ENCODE measurements at regions not wholly inside any gene's neighbourhood (a gene's known extent, or its start where the extent isn't known, plus 50 kb on each side); places are given as distances from the start of the nearest gene placed in this dataset.

DNA sequence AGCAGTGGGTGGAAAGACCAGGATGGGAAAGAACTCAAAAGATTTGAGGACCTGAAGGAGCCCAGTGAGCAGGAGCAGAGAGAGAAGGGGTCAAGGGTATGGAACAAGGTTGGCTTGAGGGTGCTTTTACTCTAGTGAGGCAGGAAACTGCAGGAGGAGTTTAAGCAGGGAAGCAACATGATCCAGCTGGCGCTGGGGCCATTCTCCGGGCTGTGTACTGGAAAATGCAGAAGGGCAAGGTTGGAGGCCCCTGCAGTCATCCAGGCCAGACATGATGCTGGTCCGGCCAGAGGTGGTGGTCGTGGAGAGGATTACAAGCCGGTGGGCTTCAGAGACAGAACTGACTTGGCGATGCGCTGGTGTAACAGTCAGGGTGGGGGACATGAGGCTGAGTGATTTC lies 81.8 kb downstream of the LSM3 start:
- H3K4me3 ChIP-seq (ENCODE audit: low read length in 2 of 2) = no peak overlapping the region
- DNase-seq = peak in 1 of 2 donors; percentile 34
- no peaks in the 10 kb centered on the region for H3K36me3 ChIP-seq (ENCODE audit: control insufficient read depth in 1 of 2, insufficient read depth in 2 of 2, low read length in 1 of 2)
- intact Hi-C loops (cut with DNase I) = loop anchor here (2.0 to 5.0 kb wide), 5 partner anchors 58 to 363 kb away; no protein-coding TSS in a partner anchor
- WGBS, 2 donors = 67 to 86% methylated on average over 7 of the region's 7 CpGs
- no peak overlapping the region for H3K27ac ChIP-seq (ENCODE audit: low read depth in 1 of 2, low read length in 2 of 2)
- no peak for ATAC-seq (ENCODE audit: low FRiP score)
- H3K4me1 ChIP-seq (ENCODE audit: control insufficient read depth in 1 of 2, insufficient read depth in 2 of 2, low read length in 2 of 2) = no peaks in the 10 kb centered on the region
- H3K9me3 ChIP-seq (ENCODE audit: control insufficient read depth, low read length) = no peaks in the 10 kb centered on the region
- H3K27me3 ChIP-seq (ENCODE audit: control insufficient read depth in 1 of 2, insufficient read depth in 2 of 2, low read length in 1 of 2) = no peaks in the 10 kb centered on the region

- intact Hi-C loops (cut with DNase I) = loop anchor here (2.0 to 5.0 kb wide), 5 partner anchors 59 to 364 kb away; no protein-coding TSS in a partner anchor
- no peaks in the 10 kb centered on the region for H3K9me3 ChIP-seq (ENCODE audit: control insufficient read depth, low read length)
Observed at GRCh38 chr3:14261229-14261628, 82.6 kb downstream of the LSM3 start.

GRCh38 chr3:14262212-14262611 lies 83.6 kb downstream of the LSM3 start:
- Histone ChIP-seq H3K9me3 (ENCODE audit: control insufficient read depth, low read length) (no peaks in the 10 kb centered on the region), H3K4me3 (ENCODE audit: low read length in 2 of 2) (no peak overlapping the region), H3K36me3 (ENCODE audit: control insufficient read depth in 1 of 2, insufficient read depth in 2 of 2, low read length in 1 of 2) (no peaks in the 10 kb centered on the region), H3K4me1 (ENCODE audit: control insufficient read depth in 1 of 2, insufficient read depth in 2 of 2, low read length in 2 of 2) (no peaks in the 10 kb centered on the region), H3K27ac (ENCODE audit: low read depth in 1 of 2, low read length in 2 of 2) (no peak overlapping the region), H3K27me3 (ENCODE audit: control insufficient read depth in 1 of 2, insufficient read depth in 2 of 2, low read length in 1 of 2) (no peaks in the 10 kb centered on the region)
- WGBS, 2 donors = 96 to 97% methylated on average over 1 of the region's 1 CpG
- no peak for ATAC-seq (ENCODE audit: low FRiP score)
- DNase-seq = no peak
- intact Hi-C loops (cut with DNase I) = loop anchor here (5.0 kb wide), 4 partner anchors 60 to 365 kb away; no protein-coding TSS in a partner anchor

More at GRCh38 chr3:14261229-14261628, 82.6 kb downstream of the LSM3 start:
- H3K27ac ChIP-seq (ENCODE audit: low read depth in 1 of 2, low read length in 2 of 2) = no peak overlapping the region
- ATAC-seq (ENCODE audit: low FRiP score) (peak; percentile 86), DNase-seq (peak; percentile 83 to 94)
- no peaks in the 10 kb centered on the region for H3K36me3 ChIP-seq (ENCODE audit: control insufficient read depth in 1 of 2, insufficient read depth in 2 of 2, low read length in 1 of 2)
- no peak overlapping the region for H3K4me3 ChIP-seq (ENCODE audit: low read length in 2 of 2)
- H3K27me3 ChIP-seq (ENCODE audit: control insufficient read depth in 1 of 2, insufficient read depth in 2 of 2, low read length in 1 of 2) = no peaks in the 10 kb centered on the region
- 15 to 19% methylated on average over 8 of the region's 8 CpGs for WGBS, 2 donors
- no peaks in the 10 kb centered on the region for H3K4me1 ChIP-seq (ENCODE audit: control insufficient read depth in 1 of 2, insufficient read depth in 2 of 2, low read length in 2 of 2)

- Histone ChIP-seq H3K27ac (ENCODE audit: low read depth in 1 of 2, low read length in 2 of 2) (no peak overlapping the region), H3K9me3 (ENCODE audit: control insufficient read depth, low read length) (no peaks in the 10 kb centered on the region), H3K36me3 (ENCODE audit: control insufficient read depth in 1 of 2, insufficient read depth in 2 of 2, low read length in 1 of 2) (no peaks in the 10 kb centered on the region), H3K4me1 (ENCODE audit: control insufficient read depth in 1 of 2, insufficient read depth in 2 of 2, low read length in 2 of 2) (no peaks in the 10 kb centered on the region), H3K27me3 (ENCODE audit: control insufficient read depth in 1 of 2, insufficient read depth in 2 of 2, low read length in 1 of 2) (no peaks in the 10 kb centered on the region), H3K4me3 (ENCODE audit: low read length in 2 of 2) (no peak overlapping the region)
- DNase-seq = peak in 1 of 2 donors; percentile 23
- no peak for ATAC-seq (ENCODE audit: low FRiP score)
- WGBS, 2 donors = 42 to 77% methylated on average over 3 of the region's 3 CpGs
- intact Hi-C loops (cut with DNase I) = loop anchor here (5.0 kb wide), 4 partner anchors 61 to 366 kb away; no protein-coding TSS in a partner anchor
Observed at GRCh38 chr3:14262867-14263266, 84.2 kb downstream of the LSM3 start.

DNA sequence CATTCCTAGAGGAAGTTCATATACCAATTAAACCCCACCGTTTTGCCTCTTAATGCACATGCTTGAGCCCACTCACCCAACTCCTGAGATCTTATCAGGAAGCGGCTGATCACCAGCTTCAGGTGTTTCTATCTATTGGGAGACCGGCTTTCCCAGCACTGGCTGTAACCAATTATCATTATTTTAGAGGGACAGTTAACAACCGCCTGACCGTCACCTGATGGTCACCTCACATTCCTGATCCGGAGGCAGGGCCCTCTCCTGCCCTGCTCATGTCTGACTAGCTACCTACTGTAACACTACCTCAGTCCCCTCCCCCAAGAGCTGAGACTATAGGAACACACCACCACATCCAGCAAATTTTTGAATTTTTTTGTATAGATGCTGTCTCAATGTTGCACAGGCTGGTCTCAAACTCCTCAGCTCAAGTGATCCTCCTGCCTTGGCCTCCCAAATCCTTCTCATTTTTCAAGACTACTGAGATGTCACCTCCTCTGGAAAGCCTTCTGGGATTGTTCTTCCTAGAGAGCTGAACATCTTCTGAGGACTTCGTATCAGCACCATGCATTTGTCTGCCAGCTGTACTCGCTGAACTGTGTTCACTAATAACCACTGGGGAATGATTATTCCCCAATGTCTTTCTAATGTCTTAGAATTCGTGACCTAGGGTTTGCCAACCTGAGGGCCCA lies 84.8 kb downstream of the LSM3 start:
- ATAC-seq (ENCODE audit: low FRiP score) (no peak), DNase-seq (peak in 1 of 2 donors; percentile 32)
- Histone ChIP-seq H3K27ac (ENCODE audit: low read depth in 1 of 2, low read length in 2 of 2) (no peak overlapping the region), H3K4me1 (ENCODE audit: control insufficient read depth in 1 of 2, insufficient read depth in 2 of 2, low read length in 2 of 2) (no peaks in the 10 kb centered on the region), H3K27me3 (ENCODE audit: control insufficient read depth in 1 of 2, insufficient read depth in 2 of 2, low read length in 1 of 2) (no peaks in the 10 kb centered on the region), H3K9me3 (ENCODE audit: control insufficient read depth, low read length) (no peaks in the 10 kb centered on the region), H3K4me3 (ENCODE audit: low read length in 2 of 2) (no peak overlapping the region), H3K36me3 (ENCODE audit: control insufficient read depth in 1 of 2, insufficient read depth in 2 of 2, low read length in 1 of 2) (no peaks in the 10 kb centered on the region)
- intact Hi-C loops (cut with DNase I) = loop anchor here (5.0 kb wide), 4 partner anchors 61 to 366 kb away; no protein-coding TSS in a partner anchor
- WGBS, 2 donors = 93% methylated on average over 9 of the region's 9 CpGs

DNA sequence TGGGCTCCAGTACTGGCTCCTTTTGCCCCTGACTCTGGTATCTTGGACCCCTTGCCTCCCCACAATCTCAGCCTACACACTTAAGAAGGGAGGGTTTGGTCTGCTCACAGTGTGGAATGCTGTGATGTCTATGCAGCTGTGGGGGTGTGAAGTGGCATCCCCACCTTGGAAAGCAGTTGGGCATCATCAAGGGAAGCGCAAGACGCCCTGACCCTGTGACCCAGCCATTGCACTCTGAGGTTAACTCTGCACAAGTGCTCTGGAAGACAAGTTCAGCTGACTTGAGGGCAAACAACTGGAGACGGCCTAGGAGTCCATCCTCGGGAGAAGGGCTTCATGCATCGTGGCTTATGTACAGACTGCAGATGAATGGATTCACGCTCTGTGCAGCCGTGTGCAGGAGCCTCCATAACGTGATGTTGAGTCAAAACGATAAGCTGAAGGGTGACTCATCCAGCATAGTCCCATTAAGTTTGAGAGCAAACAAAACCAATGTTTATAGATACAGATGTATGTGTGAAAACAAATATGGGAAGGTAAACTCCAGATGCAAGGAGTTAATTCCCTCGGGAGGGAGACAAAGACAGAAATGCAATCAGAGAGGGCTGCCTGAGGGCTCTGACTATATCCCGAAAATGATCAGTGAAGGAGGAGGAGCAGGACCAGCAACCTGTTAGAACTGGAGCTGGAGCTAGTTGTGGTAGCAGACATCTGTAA lies 86.8 kb downstream of the LSM3 start:
- H3K36me3 ChIP-seq (ENCODE audit: control insufficient read depth in 1 of 2, insufficient read depth in 2 of 2, low read length in 1 of 2) = no peaks in the 10 kb centered on the region
- no peaks in the 10 kb centered on the region for H3K9me3 ChIP-seq (ENCODE audit: control insufficient read depth, low read length)
- WGBS, 2 donors = 82 to 86% methylated on average over 11 of the region's 11 CpGs
- no peaks in the 10 kb centered on the region for H3K27me3 ChIP-seq (ENCODE audit: control insufficient read depth in 1 of 2, insufficient read depth in 2 of 2, low read length in 1 of 2)
- DNase-seq (peak in 1 of 2 donors; percentile 59), ATAC-seq (ENCODE audit: low FRiP score) (no peak)
- H3K27ac ChIP-seq (ENCODE audit: low read depth in 1 of 2, low read length in 2 of 2) = no peak overlapping the region
- no peak overlapping the region for H3K4me3 ChIP-seq (ENCODE audit: low read length in 2 of 2)
- intact Hi-C loops (cut with DNase I) = no loop called here
- no peaks in the 10 kb centered on the region for H3K4me1 ChIP-seq (ENCODE audit: control insufficient read depth in 1 of 2, insufficient read depth in 2 of 2, low read length in 2 of 2)

DNA sequence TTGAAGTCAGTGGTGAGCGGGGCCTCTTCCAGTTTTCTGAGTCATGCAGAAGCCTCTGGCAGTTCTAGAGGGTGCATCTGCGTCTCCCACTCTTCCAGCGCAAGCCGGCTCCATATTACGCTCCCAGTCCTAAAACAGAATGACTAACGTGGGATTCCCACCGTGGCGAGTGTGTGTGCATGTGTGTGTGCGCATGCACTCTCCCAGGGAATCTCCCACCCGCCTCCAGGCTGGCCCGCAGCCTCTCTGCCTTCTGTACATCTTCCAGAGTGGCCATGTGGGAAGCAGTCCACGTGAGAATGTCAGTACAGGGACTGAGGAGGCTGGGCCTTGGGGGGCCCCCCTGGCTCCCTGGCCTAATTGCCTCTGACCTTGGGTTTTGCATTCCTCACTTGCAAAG lies 87.7 kb downstream of the LSM3 start:
- WGBS, 2 donors = 82 to 84% methylated on average over 12 of the region's 12 CpGs
- no peaks in the 10 kb centered on the region for H3K4me1 ChIP-seq (ENCODE audit: control insufficient read depth in 1 of 2, insufficient read depth in 2 of 2, low read length in 2 of 2)
- intact Hi-C loops (cut with DNase I) = no loop called here
- no peaks in the 10 kb centered on the region for H3K27me3 ChIP-seq (ENCODE audit: control insufficient read depth in 1 of 2, insufficient read depth in 2 of 2, low read length in 1 of 2)
- no peaks in the 10 kb centered on the region for H3K36me3 ChIP-seq (ENCODE audit: control insufficient read depth in 1 of 2, insufficient read depth in 2 of 2, low read length in 1 of 2)
- H3K9me3 ChIP-seq (ENCODE audit: control insufficient read depth, low read length) = no peaks in the 10 kb centered on the region
- H3K4me3 ChIP-seq (ENCODE audit: low read length in 2 of 2) = no peak overlapping the region
- H3K27ac ChIP-seq (ENCODE audit: low read depth in 1 of 2, low read length in 2 of 2) = no peak overlapping the region
- ATAC-seq (ENCODE audit: low FRiP score) (peak; percentile 30), DNase-seq (peak in 1 of 2 donors; percentile 77)

- no peak overlapping the region for H3K27ac ChIP-seq (ENCODE audit: low read depth in 1 of 2, low read length in 2 of 2)
- peak in 1 of 2 donors; percentile 71 for DNase-seq
- intact Hi-C loops (cut with DNase I) = no loop called here
- no peaks in the 10 kb centered on the region for H3K4me1 ChIP-seq (ENCODE audit: control insufficient read depth in 1 of 2, insufficient read depth in 2 of 2, low read length in 2 of 2)
- 88 to 90% methylated on average over 5 of the region's 5 CpGs for WGBS, 2 donors
- H3K27me3 ChIP-seq (ENCODE audit: control insufficient read depth in 1 of 2, insufficient read depth in 2 of 2, low read length in 1 of 2) = no peaks in the 10 kb centered on the region
- no peaks in the 10 kb centered on the region for H3K36me3 ChIP-seq (ENCODE audit: control insufficient read depth in 1 of 2, insufficient read depth in 2 of 2, low read length in 1 of 2)
- H3K9me3 ChIP-seq (ENCODE audit: control insufficient read depth, low read length) = no peaks in the 10 kb centered on the region
- no peak for ATAC-seq (ENCODE audit: low FRiP score)
- H3K4me3 ChIP-seq (ENCODE audit: low read length in 2 of 2) = no peak overlapping the region
Observed at GRCh38 chr3:14267976-14268375, 89.4 kb downstream of the LSM3 start.
